ENCODE measurements at regions not wholly inside any gene's neighbourhood (a gene's known extent, or its start where the extent isn't known, plus 50 kb on each side); places are given as distances from the start of the nearest gene placed in this dataset.

DNA sequence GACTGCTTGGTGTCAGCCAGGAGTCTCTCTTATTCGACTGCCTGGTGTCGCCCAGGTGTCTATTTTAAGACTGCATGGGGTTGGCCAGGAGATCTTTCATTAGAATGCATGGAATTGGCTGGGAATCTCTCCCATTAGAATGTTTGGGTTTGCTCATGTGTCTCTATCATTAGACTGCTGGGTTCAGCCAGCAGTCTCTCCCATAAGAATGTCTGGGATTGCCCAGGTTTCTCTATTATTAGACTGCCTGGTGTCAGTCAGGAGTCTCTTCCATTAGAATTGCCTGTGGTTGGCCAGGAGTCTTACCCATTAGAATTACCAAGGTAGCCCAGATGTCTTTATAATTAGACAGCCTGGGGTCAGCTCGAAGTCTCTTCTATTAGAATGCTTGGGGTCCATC, 1496.0 kb downstream of the UQCRFS1 start:
- dilution Hi-C loops (cut with MboI; ENCODE audit: extremely low pct_ligation_motif_present, low sequenced_read_pairs) (no loop called here), intact Hi-C loops (cut with micrococcal nuclease) (no loop called here)
- Histone ChIP-seq H3K79me2 (ENCODE audit: control insufficient read depth, insufficient read depth, low read length) (no peaks in the 10 kb centered on the region), H4K20me1 (replicated peaks; ENCODE audit: control insufficient read depth, extremely low read depth, insufficient read depth, low read length) (no peaks in the 10 kb centered on the region), H3K9ac (replicated peaks; ENCODE audit: extremely low read depth, insufficient read depth, low read length) (no peak overlapping the region), H3K4me1 (ENCODE audit: control insufficient read depth, extremely low read depth, insufficient read depth, low read length) (no peaks in the 10 kb centered on the region), H2AFZ (ENCODE audit: low read depth, low read length) (no peak overlapping the region), H3K4me2 (ENCODE audit: insufficient read depth, low read length) (no peak overlapping the region), H3K9me1 (replicated peaks; ENCODE audit: control insufficient read depth, extremely low read depth, insufficient read depth, low read length) (no peaks in the 10 kb centered on the region), H3K36me3 (ENCODE audit: control insufficient read depth in 2 of 2, extremely low read depth in 1 of 2, insufficient read depth in 2 of 2, low read length in 2 of 2) (no peaks in the 10 kb centered on the region), H3K27me3 (ENCODE audit: control insufficient read depth in 2 of 2, insufficient read depth in 2 of 2, low read length in 2 of 2) (no peaks in the 10 kb centered on the region), H3K4me3 (replicated peaks in 1 of 3; ENCODE audit: insufficient read depth in 1 of 3, low read depth in 1 of 3, low read length in 3 of 3) (no peak overlapping the region), H3K27ac (ENCODE audit: insufficient read depth, low read depth, low read length) (no peak overlapping the region), H3K9me3 (replicated peaks; ENCODE audit: control insufficient read depth, insufficient read depth, low read length) (peaks cover 2% of the 10 kb centered on the region)
- BruUV-seq (replicated peaks) = no TSS peak
- no peak for FAIRE-seq
- ChIA-PET POLR2A (no interaction called here), CTCF (no interaction called here)
- DNase-seq (ENCODE audit: low read depth, low spot score) = no peak
- no peak for TF ChIP-seq FOS (IDR thresholded peaks at IDR 0.05; ENCODE audit: borderline replicate concordance, insufficient read depth, low read length)

DNA sequence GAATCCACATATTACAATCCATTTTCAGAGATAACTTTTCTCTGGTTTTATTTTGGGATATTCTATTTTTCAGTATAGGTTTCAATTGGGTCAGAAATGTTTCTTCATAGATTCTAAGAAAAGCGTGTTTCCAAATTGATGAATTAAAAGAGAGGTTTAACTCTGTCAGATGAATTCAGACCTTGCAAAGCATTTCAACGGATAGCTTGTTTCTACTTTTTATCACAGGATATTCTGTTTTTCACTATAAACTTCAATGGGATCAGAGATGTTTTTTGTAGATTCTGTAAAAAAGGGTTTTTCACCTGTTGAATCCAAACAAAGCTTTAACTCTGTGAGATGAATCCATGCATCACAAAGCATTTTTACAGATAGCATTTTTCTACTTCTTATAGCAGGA, 1498.1 kb downstream of the UQCRFS1 start:
- intact Hi-C loops (cut with micrococcal nuclease) = no loop called here
- ChIA-PET CTCF (no interaction called here), POLR2A (no interaction called here)
- Histone ChIP-seq H3K9me3 (replicated peaks; ENCODE audit: control insufficient read depth, insufficient read depth, low read length) (peaks cover 2% of the 10 kb centered on the region), H3K9me1 (replicated peaks; ENCODE audit: control insufficient read depth, extremely low read depth, insufficient read depth, low read length) (no peaks in the 10 kb centered on the region), H3K27me3 (ENCODE audit: control insufficient read depth in 2 of 2, insufficient read depth in 2 of 2, low read length in 2 of 2) (no peaks in the 10 kb centered on the region), H3K4me1 (ENCODE audit: control insufficient read depth, extremely low read depth, insufficient read depth, low read length) (no peaks in the 10 kb centered on the region), H3K36me3 (ENCODE audit: control insufficient read depth in 2 of 2, extremely low read depth in 1 of 2, insufficient read depth in 2 of 2, low read length in 2 of 2) (no peaks in the 10 kb centered on the region), H3K4me2 (ENCODE audit: insufficient read depth, low read length) (no peak overlapping the region), H2AFZ (ENCODE audit: low read depth, low read length) (no peak overlapping the region), H3K4me3 (replicated peaks in 1 of 3; ENCODE audit: insufficient read depth in 1 of 3, low read depth in 1 of 3, low read length in 3 of 3) (no peak overlapping the region), H3K79me2 (ENCODE audit: control insufficient read depth, insufficient read depth, low read length) (no peaks in the 10 kb centered on the region), H3K27ac (ENCODE audit: insufficient read depth, low read depth, low read length) (no peak overlapping the region), H3K9ac (replicated peaks; ENCODE audit: extremely low read depth, insufficient read depth, low read length) (no peak overlapping the region), H4K20me1 (replicated peaks; ENCODE audit: control insufficient read depth, extremely low read depth, insufficient read depth, low read length) (no peaks in the 10 kb centered on the region)
- dilution Hi-C loops (cut with MboI; ENCODE audit: extremely low pct_ligation_motif_present, low sequenced_read_pairs) = no loop called here
- FAIRE-seq = no peak
- no peak for DNase-seq (ENCODE audit: low read depth, low spot score)
- TF ChIP-seq MYC (IDR thresholded peaks at IDR 0.05; ENCODE audit: low read depth, low read length) (no peak), GATA2 (IDR thresholded peaks at IDR 0.05; ENCODE audit: insufficient read depth, insufficient read length, low read depth, low read length) (no peak), CTCF (IDR thresholded peaks at IDR 0.05; ENCODE audit: extremely low read depth in 1 of 2, insufficient read depth in 1 of 2, low read depth in 1 of 2, low read length in 2 of 2) (no peak), FOS (IDR thresholded peaks at IDR 0.05; ENCODE audit: borderline replicate concordance, insufficient read depth, low read length) (no peak), POLR2AphosphoS5 (IDR thresholded peaks at IDR 0.05; ENCODE audit: insufficient read depth, low read depth, low read length) (no peak), EZH2 (IDR thresholded peaks at IDR 0.05; ENCODE audit: borderline replicate concordance, low read depth, low read length, severe bottlenecking) (no peak), POLR2A (IDR thresholded peaks at IDR 0.05; ENCODE audit: low read depth, low read length) (no peak), JUN (IDR thresholded peaks at IDR 0.05; ENCODE audit: borderline replicate concordance, insufficient read depth, insufficient read length, low read depth) (no peak)
- TF ChIP-seq, protein P1, sequence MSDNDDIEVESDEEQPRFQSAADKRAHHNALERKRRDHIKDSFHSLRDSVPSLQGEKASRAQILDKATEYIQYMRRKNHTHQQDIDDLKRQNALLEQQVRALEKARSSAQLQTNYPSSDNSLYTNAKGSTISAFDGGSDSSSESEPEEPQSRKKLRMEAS (IDR thresholded peaks at IDR 0.05; ENCODE audit: insufficient read depth, insufficient read length) = no peak
- BruUV-seq (replicated peaks) = no TSS peak

All from endothelial cell of umbilical vein (primary cell).